H1 (cell line): ENCODE measurements at regions not wholly inside any gene's neighbourhood (a gene's known extent, or its start where the extent isn't known, plus 50 kb on each side); places are given as distances from the start of the nearest gene placed in this dataset.

Experiments
- CTCF ChIA-PET: fragments of 300-600 bp; sonication (Branson Sonifier 250); formaldehyde crosslinking; loops from one replicate; lab custom pipeline; 2021; ENCODE audit not compliant: partially characterized antibody; lab: Charles Lee
- POLR2A ChIA-PET: fragments of 300-600 bp; sonication (Branson Sonifier 250); formaldehyde crosslinking; loops from one replicate; lab custom pipeline; 2021; ENCODE audit warnings: inconsistent platforms; ENCODE audit not compliant: partially characterized antibody; lab: Charles Lee
- DNase-seq, 2 experiments: peaks; one replicate each; pipeline versions ENCODE4 v3.0.0 to v3.0.0-alpha.2; 2010 to 2022; ENCODE audit warnings: low spot score in 2 of 2, low read depth in 1 of 2, mixed read lengths in 1 of 2
- FAIRE-seq: peaks from 2 replicates; lab custom pipeline; 2011; peaks lifted over from hg19 to GRCh38; lab: Jason Lieb, UNC
- H2AFZ ChIP-seq: 2 replicates; pipeline ENCODE4 v1.8.1; 2012; ENCODE audit warnings: low read length, inconsistent platforms
- H2AK5ac ChIP-seq: 2 replicates; pipeline ENCODE4 v1.6.1; 2013; ENCODE audit warnings: low read depth, low read length
- H2BK120ac ChIP-seq: replicated peaks from 2 replicates; pipeline ENCODE3; 2013; ENCODE audit warnings: low read depth, low read length, inconsistent platforms
- H2BK12ac ChIP-seq: 2 replicates; pipeline ENCODE4 v1.6.1; 2013; ENCODE audit warnings: low read depth, low read length
- H2BK15ac ChIP-seq: 2 replicates; pipeline ENCODE4 v1.6.1; 2013; ENCODE audit warnings: low read length
- H2BK20ac ChIP-seq: 2 replicates; pipeline ENCODE4 v1.6.1; 2013; ENCODE audit warnings: low read length
- H2BK5ac ChIP-seq: 2 replicates; pipeline ENCODE4 v1.6.1; 2013; ENCODE audit warnings: low read depth, low read length
- H3K14ac ChIP-seq: 2 replicates; pipeline ENCODE4 v1.6.1; 2013; ENCODE audit warnings: inconsistent platforms; ENCODE audit not compliant: insufficient read length
- H3K18ac ChIP-seq: 2 replicates; pipeline ENCODE4 v1.6.1; 2013; ENCODE audit warnings: low read length; ENCODE audit errors: extremely low read depth
- H3K23ac ChIP-seq: 2 replicates; pipeline ENCODE4 v1.6.1; 2013; ENCODE audit warnings: inconsistent platforms; ENCODE audit not compliant: insufficient read length
- H3K23me2 ChIP-seq: 2 replicates; pipeline ENCODE4 v1.6.1; 2013; ENCODE audit warnings: low read depth, low read length
- H3K27ac ChIP-seq: 2 replicates; pipeline ENCODE4 v1.6.1; 2011; ENCODE audit warnings: low read depth, low read length, inconsistent platforms
- H3K27me3 ChIP-seq, 4 experiments: replicated peaks in 1 of 4; 1 replicate in 1 of 4; 2 replicates in 3 of 4; pipeline versions ENCODE4 v1.6.1 to v1.8.1; 2011 to 2013; ENCODE audit warnings: low read length in 3 of 4, mild to moderate bottlenecking in 3 of 4, inconsistent platforms in 2 of 4, mixed read lengths in 2 of 4, moderate library complexity in 1 of 4; ENCODE audit not compliant: control insufficient read depth in 3 of 4, insufficient read depth in 3 of 4; ENCODE audit errors: extremely low read depth in 1 of 4
- H3K36me3 ChIP-seq, 4 experiments: 2 replicates each; pipeline versions ENCODE4 v1.6.1 to v1.8.1; 2011 to 2013; ENCODE audit warnings: mild to moderate bottlenecking in 4 of 4, low read length in 3 of 4, moderate library complexity in 2 of 4, control low read depth in 1 of 4, inconsistent platforms in 1 of 4; ENCODE audit not compliant: insufficient read depth in 4 of 4, control insufficient read depth in 2 of 4
- H3K4ac ChIP-seq: replicated peaks from 2 replicates; pipeline ENCODE3; 2013; ENCODE audit warnings: low read length, low read depth, mixed read lengths, inconsistent platforms; ENCODE audit not compliant: insufficient read length
- H3K4me1 ChIP-seq, 4 experiments: replicated peaks in 1 of 4; 1 replicate in 1 of 4; 2 replicates in 3 of 4; pipeline versions ENCODE4 v1.6.1 to v1.8.1; 2011 to 2013; ENCODE audit warnings: low read length in 3 of 4, inconsistent platforms in 2 of 4, mixed read lengths in 1 of 4; ENCODE audit not compliant: insufficient read depth in 4 of 4, control insufficient read depth in 3 of 4
- H3K4me2 ChIP-seq, 2 experiments: 2 replicates each; pipeline versions ENCODE4 v1.6.1 to v1.8.1; 2011 to 2013; ENCODE audit warnings: low read depth in 2 of 2, low read length in 2 of 2, control low read depth in 1 of 2, inconsistent platforms in 1 of 2, mild to moderate bottlenecking in 1 of 2; ENCODE audit not compliant: insufficient read depth in 1 of 2
- H3K4me3 ChIP-seq, 4 experiments: fragments of 200-600, 300-600 bp in 1 of 4; sonication (generic), shearing (Covaris generic), sonication (Bioruptor Twin) in 1 of 4; 2 replicates each; pipeline versions ENCODE4 v1.5.1 to v1.8.1; 2011 to 2016; ENCODE audit warnings: low read length in 4 of 4, low read depth in 3 of 4, control low read depth in 2 of 4, inconsistent platforms in 2 of 4, mild to moderate bottlenecking in 2 of 4, mixed read lengths in 1 of 4, moderate library complexity in 1 of 4; ENCODE audit not compliant: insufficient read depth in 2 of 4; ENCODE audit errors: extremely low read depth in 1 of 4
- H3K56ac ChIP-seq: replicated peaks from 2 replicates; pipeline ENCODE3; 2013; ENCODE audit warnings: low read depth, mild to moderate bottlenecking, mixed read lengths, low read length, inconsistent platforms; ENCODE audit not compliant: insufficient read length
- H3K79me1 ChIP-seq: 2 replicates; pipeline ENCODE4 v1.6.1; 2013; ENCODE audit warnings: low read depth, low read length, control low read depth
- H3K79me2 ChIP-seq, 2 experiments: 2 replicates each; pipeline versions ENCODE4 v1.6.1 to v1.8.1; 2012 to 2013; ENCODE audit warnings: low read length in 2 of 2, mild to moderate bottlenecking in 2 of 2, inconsistent platforms in 1 of 2; ENCODE audit not compliant: insufficient read depth in 2 of 2, control insufficient read depth in 1 of 2
- H3K9ac ChIP-seq, 4 experiments: replicated peaks in 1 of 4; 1 replicate in 1 of 4; 2 replicates in 3 of 4; pipeline versions ENCODE4 v1.6.1 to v1.8.1; 2011 to 2013; ENCODE audit warnings: low read depth in 3 of 4, low read length in 3 of 4, control low read depth in 2 of 4, mild to moderate bottlenecking in 2 of 4, moderate library complexity in 2 of 4, inconsistent platforms in 1 of 4; ENCODE audit errors: extremely low read depth in 1 of 4
- H3K9me3 ChIP-seq, 2 experiments: 2 replicates each; pipeline versions ENCODE4 v1.6.1 to v1.8.1; 2012 to 2013; ENCODE audit warnings: mild to moderate bottlenecking in 2 of 2, moderate library complexity in 2 of 2, control low read depth in 1 of 2, inconsistent platforms in 1 of 2, low read depth in 1 of 2, low read length in 1 of 2, mixed read lengths in 1 of 2; ENCODE audit not compliant: insufficient read depth in 2 of 2
- H4K20me1 ChIP-seq, 2 experiments: replicated peaks in 1 of 2; 2 replicates each; pipeline versions ENCODE3 to v1.8.1; 2011 to 2013; ENCODE audit warnings: inconsistent platforms in 2 of 2, low read length in 2 of 2, mild to moderate bottlenecking in 1 of 2; ENCODE audit not compliant: insufficient read depth in 2 of 2, control insufficient read depth in 1 of 2
- H4K5ac ChIP-seq: 2 replicates; pipeline ENCODE4 v1.6.1; 2013; ENCODE audit warnings: low read length, low read depth, mixed read lengths, inconsistent platforms; ENCODE audit not compliant: insufficient read length
- H4K8ac ChIP-seq: 2 replicates; pipeline ENCODE4 v1.8.0; 2013; ENCODE audit warnings: mild to moderate bottlenecking, moderate library complexity, low read length, inconsistent platforms; ENCODE audit not compliant: insufficient read depth; ENCODE audit errors: extremely low read depth
- H4K91ac ChIP-seq: replicated peaks from 2 replicates; pipeline ENCODE3; 2013; ENCODE audit warnings: low read length, mixed read lengths, inconsistent platforms; ENCODE audit not compliant: insufficient read length
- CBX8 ChIP-seq: fragments of 300-800, 300-1000 bp; sonication (generic); IDR thresholded peaks from 2 replicates; pipeline ENCODE4 v1.7.1; 2016; ENCODE audit warnings: low read depth, low read length, borderline replicate concordance
- CEBPB ChIP-seq: IDR thresholded peaks from 2 replicates; pipeline ENCODE4 v1.6.1; 2012; ENCODE audit warnings: low read depth, low read length
- CHD1 ChIP-seq: IDR thresholded peaks from 2 replicates; pipeline ENCODE4 v1.6.1; 2012; ENCODE audit warnings: low read depth, low read length, improper control_type of control experiment
- CREB1 ChIP-seq: IDR thresholded peaks from 2 replicates; pipeline ENCODE4 v1.6.1; 2012; ENCODE audit warnings: inconsistent platforms
- EZH2 ChIP-seq: fragments of 200-600 bp; sonication (generic); IDR thresholded peaks from 2 replicates; pipeline ENCODE4 v1.7.1; 2012; ENCODE audit warnings: low read depth, mild to moderate bottlenecking, moderate library complexity, low read length, inconsistent platforms; ENCODE audit not compliant: severe bottlenecking
- PHF8 ChIP-seq: fragments of 200-600 bp; sonication (generic); conservative IDR thresholded peaks from 2 replicates; pipeline ENCODE4 v1.7.1; 2012; ENCODE audit warnings: low read depth, mild to moderate bottlenecking, inconsistent platforms, low read length, moderate library complexity
- POLR2AphosphoS5 ChIP-seq: IDR thresholded peaks from 2 replicates; pipeline ENCODE4 v1.6.1; 2011; ENCODE audit warnings: low read depth, low read length
- POU5F1 ChIP-seq: IDR thresholded peaks from 2 replicates; pipeline ENCODE4 v1.6.1; 2011; ENCODE audit warnings: low read depth, mild to moderate bottlenecking, low read length, moderate library complexity
- RAD21 ChIP-seq, 2 experiments: IDR thresholded peaks in 1 of 2; conservative IDR thresholded peaks in 1 of 2; 2 replicates each; pipeline ENCODE4 v1.6.1; 2011; ENCODE audit warnings: low read depth in 2 of 2, low read length in 2 of 2, improper control_type of control experiment in 1 of 2, inconsistent platforms in 1 of 2, mild to moderate bottlenecking in 1 of 2, moderate library complexity in 1 of 2
- RNF2 ChIP-seq: fragments of 200-900, 300-1000 bp; sonication (generic); IDR thresholded peaks from 2 replicates; pipeline ENCODE4 v1.7.1; 2016; ENCODE audit warnings: borderline replicate concordance, low read depth, mild to moderate bottlenecking, antibody characterized with exemption, low read length; ENCODE audit not compliant: poor library complexity, severe bottlenecking; ENCODE audit errors: missing control alignments
- SAP30 ChIP-seq: fragments of 300-600 bp; sonication (generic); IDR thresholded peaks from 2 replicates; pipeline ENCODE4 v1.7.1; 2012; ENCODE audit warnings: low read length, moderate library complexity, mild to moderate bottlenecking, inconsistent platforms; ENCODE audit not compliant: insufficient read depth, insufficient replicate concordance
- TAF7 ChIP-seq: optimal IDR thresholded peaks from 2 replicates; pipeline ENCODE3; 2011; ENCODE audit warnings: low read depth, mild to moderate bottlenecking, inconsistent platforms, low read length, moderate library complexity, borderline replicate concordance
- TBP ChIP-seq: IDR thresholded peaks from 2 replicates; pipeline ENCODE4 v1.6.1; 2011; ENCODE audit warnings: low read depth, low read length, improper control_type of control experiment
- YY1 ChIP-seq: IDR thresholded peaks from 2 replicates; pipeline ENCODE4 v1.6.1; 2011; ENCODE audit warnings: low read depth, mild to moderate bottlenecking, low read length
- WGBS, 2 experiments: shearing (Covaris generic) in 1 of 2; methylation state at CpG; one replicate each; pipeline versions ENCODE4 v1.1.6 to v1.1.7; 2013 to 2015; ENCODE audit warnings: low lambda C conversion rate in 2 of 2, mixed read lengths in 2 of 2, inconsistent platforms in 1 of 2, low coverage in 1 of 2, missing lambda C conversion rate in 1 of 2; ENCODE audit not compliant: insufficient replicate concordance in 2 of 2, insufficient coverage in 1 of 2, insufficient read length in 1 of 2; ENCODE audit errors: extremely low coverage in 1 of 2, missing lambda C conversion rate in 1 of 2; 5-methylcytosine and 5-hydroxymethylcytosine counted together
- TF ChIP-seq, protein P1 (sequence below): IDR thresholded peaks from 2 replicates; pipeline ENCODE4 v1.6.1; 2012; ENCODE audit warnings: inconsistent platforms

DNA sequence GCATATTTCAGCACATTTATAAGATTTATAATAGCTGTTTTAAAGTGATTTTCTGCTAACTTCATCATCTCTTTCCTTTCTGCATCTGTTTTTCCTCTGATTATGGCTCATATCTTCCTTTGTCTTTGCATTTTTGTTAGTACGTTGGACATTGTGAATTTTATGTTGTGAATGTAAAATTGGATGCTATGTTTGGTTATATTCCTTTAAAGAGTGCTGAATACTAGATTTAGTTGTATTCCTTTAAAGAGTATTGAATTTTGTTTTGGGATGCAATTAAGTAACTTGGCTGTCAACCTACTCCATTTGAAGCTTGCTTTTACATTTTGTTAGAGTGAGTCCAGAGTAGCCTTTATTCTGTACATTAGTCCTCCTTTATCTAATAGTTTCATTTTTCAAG, 81.2 kb downstream of the ZNF777 start:
- 74% methylated on average over 1 of the region's 1 CpG; no CpG with 5 or more reads in 1 of the 2 experiments for WGBS, 2 experiments
- H3K56ac ChIP-seq: no peak overlapping the region
- no peak overlapping the region for H2BK20ac ChIP-seq
- ChIA-PET POLR2A (no interaction called here), CTCF (interaction anchor here (1.0 to 1.7 kb wide), 2 partner anchors 27 to 69 kb away, joined by 3 to 10 read pairs; no protein-coding TSS in a partner anchor)
- H3K79me2 ChIP-seq: no peaks in the 10 kb centered on the region
- no peak overlapping the region for H2BK5ac ChIP-seq
- H2BK15ac ChIP-seq: no peak overlapping the region
- H3K27ac ChIP-seq: no peak overlapping the region
- H3K9ac ChIP-seq: no peak overlapping the region
- H2BK120ac ChIP-seq: no peak overlapping the region
- no peaks in the 10 kb centered on the region for H3K4me1 ChIP-seq
- peaks cover 0 to 3% of the 10 kb centered on the region in 2 experiments; a peak in 1 of 4 replicates for H3K9me3 ChIP-seq
- H3K27me3 ChIP-seq: no peaks in the 10 kb centered on the region
- H3K4me2 ChIP-seq: no peak overlapping the region
- H2BK12ac ChIP-seq: no peak overlapping the region
- FAIRE-seq: no peak
- H4K20me1 ChIP-seq: no peaks in the 10 kb centered on the region
- no peaks in the 10 kb centered on the region for H3K23me2 ChIP-seq
- no peak for DNase-seq
- no peak overlapping the region for H3K18ac ChIP-seq
- H4K8ac ChIP-seq: no peak overlapping the region
- no peak overlapping the region for H4K5ac ChIP-seq
- no peak overlapping the region for H3K4ac ChIP-seq
- no peak overlapping the region for H3K23ac ChIP-seq
- H2AK5ac ChIP-seq: no peak overlapping the region
- no peaks in the 10 kb centered on the region for H3K79me1 ChIP-seq
- H4K91ac ChIP-seq: no peak overlapping the region
- no peak overlapping the region for H3K14ac ChIP-seq
- H3K4me3 ChIP-seq: no peak overlapping the region
- no peak overlapping the region for H2AFZ ChIP-seq
- no peaks in the 10 kb centered on the region for H3K36me3 ChIP-seq
- no peak for TF ChIP-seq POLR2AphosphoS5
- TF ChIP-seq TAF7: no peak
- no peak for TF ChIP-seq CHD1
- no peak for TF ChIP-seq POU5F1
- TF ChIP-seq PHF8: no peak
- TF ChIP-seq, protein P1, sequence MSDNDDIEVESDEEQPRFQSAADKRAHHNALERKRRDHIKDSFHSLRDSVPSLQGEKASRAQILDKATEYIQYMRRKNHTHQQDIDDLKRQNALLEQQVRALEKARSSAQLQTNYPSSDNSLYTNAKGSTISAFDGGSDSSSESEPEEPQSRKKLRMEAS: no peak
- TF ChIP-seq RAD21 (IDR thresholded peaks at IDR 0.05 in 1 of 2, conservative IDR thresholded peaks at IDR 0.05 in 1 of 2; ENCODE audit: low read depth in 2 of 2, low read length in 2 of 2): no peak
- no peak for TF ChIP-seq CEBPB
- no peak for TF ChIP-seq SAP30
- no peak for TF ChIP-seq CREB1
- no peak for TF ChIP-seq YY1
- no peak for TF ChIP-seq RNF2
- TF ChIP-seq CBX8: no peak
- TF ChIP-seq TBP: no peak
- TF ChIP-seq EZH2: no peak
